ENCODE measurements at regions not wholly inside any gene's neighbourhood (a gene's known extent, or its start where the extent isn't known, plus 50 kb on each side); places are given as distances from the start of the nearest gene placed in this dataset.

- FAIRE-seq (no peak), DNase-seq (no peak)
- Histone ChIP-seq H3K27ac (ENCODE audit: low read depth in 2 of 2, low read length in 2 of 2) (no peak overlapping the region), H3K4me1 (ENCODE audit: control insufficient read depth in 2 of 3, insufficient read depth in 2 of 3, low read depth in 1 of 3, low read length in 3 of 3) (no peaks in the 10 kb centered on the region), H3K27me3 (ENCODE audit: control insufficient read depth, insufficient read depth, low read length) (no peaks in the 10 kb centered on the region), H3K36me3 (ENCODE audit: control insufficient read depth in 2 of 3, insufficient read depth in 3 of 3, low read length in 3 of 3) (no peaks in the 10 kb centered on the region), H3K9ac (ENCODE audit: low read length in 3 of 3) (no peak overlapping the region), H3K4me3 (ENCODE audit: low read length in 3 of 3) (no peak overlapping the region), H3K9me3 (ENCODE audit: control insufficient read depth in 2 of 3, insufficient read depth in 1 of 3, low read length in 3 of 3) (peaks cover 0 to 4% (median 0%) of the 10 kb centered on the region in 3 donors)
- TF ChIP-seq, protein P1, sequence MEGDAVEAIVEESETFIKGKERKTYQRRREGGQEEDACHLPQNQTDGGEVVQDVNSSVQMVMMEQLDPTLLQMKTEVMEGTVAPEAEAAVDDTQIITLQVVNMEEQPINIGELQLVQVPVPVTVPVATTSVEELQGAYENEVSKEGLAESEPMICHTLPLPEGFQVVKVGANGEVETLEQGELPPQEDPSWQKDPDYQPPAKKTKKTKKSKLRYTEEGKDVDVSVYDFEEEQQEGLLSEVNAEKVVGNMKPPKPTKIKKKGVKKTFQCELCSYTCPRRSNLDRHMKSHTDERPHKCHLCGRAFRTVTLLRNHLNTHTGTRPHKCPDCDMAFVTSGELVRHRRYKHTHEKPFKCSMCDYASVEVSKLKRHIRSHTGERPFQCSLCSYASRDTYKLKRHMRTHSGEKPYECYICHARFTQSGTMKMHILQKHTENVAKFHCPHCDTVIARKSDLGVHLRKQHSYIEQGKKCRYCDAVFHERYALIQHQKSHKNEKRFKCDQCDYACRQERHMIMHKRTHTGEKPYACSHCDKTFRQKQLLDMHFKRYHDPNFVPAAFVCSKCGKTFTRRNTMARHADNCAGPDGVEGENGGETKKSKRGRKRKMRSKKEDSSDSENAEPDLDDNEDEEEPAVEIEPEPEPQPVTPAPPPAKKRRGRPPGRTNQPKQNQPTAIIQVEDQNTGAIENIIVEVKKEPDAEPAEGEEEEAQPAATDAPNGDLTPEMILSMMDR (IDR thresholded peaks at IDR 0.05; ENCODE audit: borderline replicate concordance, extremely low read depth, insufficient read depth) = no peak
- intact Hi-C loops (cut with DNase I) = no loop called here
Measured at GRCh38 chr4:177124349-177125064, 185.2 kb upstream of the NEIL3 start.

- DNase-seq (no peak), FAIRE-seq (no peak)
- peaks cover 0 to 2% (median 0%) of the 10 kb centered on the region in 3 donors for H3K9me3 ChIP-seq (ENCODE audit: control insufficient read depth in 2 of 3, insufficient read depth in 1 of 3, low read length in 3 of 3)
- TF ChIP-seq, protein P1 (IDR thresholded peaks at IDR 0.05; ENCODE audit: borderline replicate concordance, extremely low read depth, insufficient read depth) = no peak
- no peaks in the 10 kb centered on the region for H3K4me1 ChIP-seq (ENCODE audit: control insufficient read depth in 2 of 3, insufficient read depth in 2 of 3, low read depth in 1 of 3, low read length in 3 of 3)
- H3K36me3 ChIP-seq (ENCODE audit: control insufficient read depth in 2 of 3, insufficient read depth in 3 of 3, low read length in 3 of 3) = no peaks in the 10 kb centered on the region
- H3K9ac ChIP-seq (ENCODE audit: low read length in 3 of 3) = no peak overlapping the region
- intact Hi-C loops (cut with DNase I) = no loop called here
- no peak overlapping the region for H3K27ac ChIP-seq (ENCODE audit: low read depth in 2 of 2, low read length in 2 of 2)
- H3K27me3 ChIP-seq (ENCODE audit: control insufficient read depth, insufficient read depth, low read length) = no peaks in the 10 kb centered on the region
- H3K4me3 ChIP-seq (ENCODE audit: low read length in 3 of 3) = no peak overlapping the region
Measured at GRCh38 chr4:177125656-177126055, 184.0 kb upstream of the NEIL3 start.

DNA sequence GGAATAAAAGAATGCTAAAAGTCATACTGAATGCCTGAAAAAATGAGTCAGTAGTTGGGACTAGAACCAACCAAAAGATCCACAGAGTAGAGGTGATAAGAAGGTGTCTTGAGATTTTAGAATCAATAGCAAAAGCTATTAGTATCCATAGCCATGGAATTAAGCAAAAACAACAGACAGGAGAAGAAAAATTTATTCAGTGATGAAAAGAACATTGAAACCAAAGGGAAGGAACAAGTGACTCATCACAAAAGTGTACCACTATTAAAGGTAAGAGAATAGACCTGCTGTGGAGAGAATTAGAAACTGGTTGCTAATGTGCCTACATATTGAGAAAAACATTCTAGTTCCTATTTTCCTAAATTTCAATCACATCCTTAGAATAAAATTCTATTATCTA, 182.0 kb upstream of the NEIL3 start:
- Histone ChIP-seq H3K36me3 (ENCODE audit: control insufficient read depth in 2 of 3, insufficient read depth in 3 of 3, low read length in 3 of 3) (no peaks in the 10 kb centered on the region), H3K27ac (ENCODE audit: low read depth in 2 of 2, low read length in 2 of 2) (no peak overlapping the region), H3K4me1 (ENCODE audit: control insufficient read depth in 2 of 3, insufficient read depth in 2 of 3, low read depth in 1 of 3, low read length in 3 of 3) (no peaks in the 10 kb centered on the region), H3K9ac (ENCODE audit: low read length in 3 of 3) (no peak overlapping the region), H3K9me3 (ENCODE audit: control insufficient read depth in 2 of 3, insufficient read depth in 1 of 3, low read length in 3 of 3) (no peaks in the 10 kb centered on the region), H3K27me3 (ENCODE audit: control insufficient read depth, insufficient read depth, low read length) (no peaks in the 10 kb centered on the region), H3K4me3 (ENCODE audit: low read length in 3 of 3) (no peak overlapping the region)
- DNase-seq = no peak
- FAIRE-seq = no peak
- TF ChIP-seq, protein P1 (IDR thresholded peaks at IDR 0.05; ENCODE audit: borderline replicate concordance, extremely low read depth, insufficient read depth) = no peak
- intact Hi-C loops (cut with DNase I) = no loop called here

GRCh38 chr4:177128306-177128705, 181.4 kb upstream of the NEIL3 start:
- Histone ChIP-seq H3K9ac (ENCODE audit: low read length in 3 of 3) (no peak overlapping the region), H3K27me3 (ENCODE audit: control insufficient read depth, insufficient read depth, low read length) (no peaks in the 10 kb centered on the region), H3K36me3 (ENCODE audit: control insufficient read depth in 2 of 3, insufficient read depth in 3 of 3, low read length in 3 of 3) (no peaks in the 10 kb centered on the region), H3K4me3 (ENCODE audit: low read length in 3 of 3) (no peak overlapping the region), H3K4me1 (ENCODE audit: control insufficient read depth in 2 of 3, insufficient read depth in 2 of 3, low read depth in 1 of 3, low read length in 3 of 3) (no peaks in the 10 kb centered on the region), H3K27ac (ENCODE audit: low read depth in 2 of 2, low read length in 2 of 2) (no peak overlapping the region), H3K9me3 (ENCODE audit: control insufficient read depth in 2 of 3, insufficient read depth in 1 of 3, low read length in 3 of 3) (no peaks in the 10 kb centered on the region)
- DNase-seq (no peak), FAIRE-seq (no peak)
- TF ChIP-seq, protein P1 (IDR thresholded peaks at IDR 0.05; ENCODE audit: borderline replicate concordance, extremely low read depth, insufficient read depth) = no peak
- intact Hi-C loops (cut with DNase I) = no loop called here
